ENCODE measurements at regions not wholly inside any gene's neighbourhood (a gene's known extent, or its start where the extent isn't known, plus 50 kb on each side); places are given as distances from the start of the nearest gene placed in this dataset.
A peak's percentile ranks its signal among the peaks of the same experiment; 100 is the strongest.
"Not testable (repeated sequence)": the region's sequence is repeated elsewhere in the genome, so short reads cannot be mapped to it uniquely, and the experiment has no call there.

DNA sequence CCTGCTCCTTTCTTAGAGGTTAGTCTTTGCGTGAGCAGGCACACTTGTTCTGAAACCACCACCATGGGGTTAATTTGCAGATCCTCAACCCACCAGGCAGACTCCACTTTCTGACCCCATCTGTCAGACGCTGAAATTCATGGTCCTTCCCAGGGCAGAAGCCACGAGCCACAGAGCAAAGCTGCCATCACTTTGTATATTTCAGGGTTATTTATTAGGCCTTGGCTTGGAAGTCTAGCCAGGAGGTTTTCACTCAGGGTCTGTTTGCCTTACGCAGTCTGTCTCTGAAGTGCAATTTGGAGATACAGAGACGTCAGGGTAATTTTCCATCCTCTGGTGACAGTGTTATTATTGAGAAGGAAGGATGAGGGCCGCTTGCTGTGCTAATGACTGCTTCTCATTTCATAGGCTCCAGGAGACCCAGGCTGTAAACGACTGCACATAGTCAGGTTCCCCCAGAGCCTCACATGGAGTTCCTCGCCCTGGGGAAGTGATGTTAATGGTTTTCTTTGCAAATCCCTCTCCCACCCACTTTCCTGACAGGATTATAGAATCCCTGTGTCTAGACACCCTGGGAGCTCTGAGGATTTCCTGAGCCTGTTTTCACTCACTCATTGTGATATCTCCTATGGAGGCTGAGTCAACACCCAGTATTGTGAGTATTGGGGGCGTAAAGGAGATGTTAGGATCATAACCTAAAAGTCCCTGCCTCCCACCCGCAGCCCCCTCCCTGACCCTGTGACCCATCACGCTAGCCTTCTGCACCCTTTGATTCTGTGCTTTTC lies 269.0 kb downstream of the ABCC12 start:
- H3K36me3 ChIP-seq (replicated peaks) = no peaks in the 10 kb centered on the region
- no peaks in the 10 kb centered on the region for H3K9me3 ChIP-seq
- peaks cover 39% of the 10 kb centered on the region for H3K4me1 ChIP-seq
- H3K27me3 ChIP-seq (ENCODE audit: low read depth) = no peaks in the 10 kb centered on the region
- H3K4me3 ChIP-seq = no peak overlapping the region
- peak; percentile 27 for DNase-seq (ENCODE audit: low spot score in 2 of 2)
- in situ Hi-C loops (cut with MboI; ENCODE audit: low sequenced_read_pairs) = no loop called here

DNA sequence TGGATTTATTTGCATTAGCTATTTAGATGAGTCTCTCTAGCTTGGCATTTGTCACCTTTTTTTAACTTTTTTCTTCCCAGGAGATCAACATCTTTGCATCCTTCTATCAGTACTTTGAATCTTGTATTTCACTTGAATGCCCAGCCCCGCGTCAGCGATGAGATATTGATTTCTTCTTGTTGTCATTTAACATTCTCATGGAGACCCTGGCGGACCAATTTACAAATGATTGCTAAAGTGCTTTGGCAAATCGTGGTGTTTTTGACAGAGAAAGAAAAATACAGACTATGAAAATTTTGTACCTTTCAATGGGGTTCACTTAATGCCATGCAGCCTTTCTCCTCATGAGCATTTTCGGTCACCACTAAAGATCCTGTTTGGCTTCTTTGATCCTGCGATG lies 269.7 kb downstream of the ABCC12 start:
- H3K4me3 ChIP-seq = no peak overlapping the region
- no peaks in the 10 kb centered on the region for H3K36me3 ChIP-seq (replicated peaks)
- no peaks in the 10 kb centered on the region for H3K9me3 ChIP-seq
- no peak for DNase-seq (ENCODE audit: low spot score in 2 of 2)
- in situ Hi-C loops (cut with MboI; ENCODE audit: low sequenced_read_pairs) = no loop called here
- no peaks in the 10 kb centered on the region for H3K27me3 ChIP-seq (ENCODE audit: low read depth)
- peaks cover 39% of the 10 kb centered on the region for H3K4me1 ChIP-seq

DNA sequence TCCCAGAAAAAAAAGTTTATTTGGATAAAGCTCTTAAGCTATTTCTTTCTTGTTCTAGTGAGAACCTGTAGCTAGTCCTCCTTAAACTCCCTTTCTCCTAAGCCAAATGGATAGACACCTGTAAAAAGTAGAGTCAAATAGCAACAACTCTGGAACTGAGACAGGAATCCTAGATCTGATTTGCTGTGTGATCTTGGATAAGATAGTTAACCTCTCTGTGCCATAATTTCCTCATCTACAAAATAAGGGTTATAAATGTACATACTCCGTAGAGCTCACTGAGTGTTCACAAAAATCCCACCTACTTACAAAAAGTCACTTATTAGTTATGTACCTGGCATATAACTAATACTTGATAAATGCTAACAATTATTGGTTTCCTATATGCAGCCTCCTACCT lies 270.3 kb downstream of the ABCC12 start:
- Histone ChIP-seq H3K9me3 (no peaks in the 10 kb centered on the region), H3K4me3 (no peak overlapping the region), H3K4me1 (peaks cover 39% of the 10 kb centered on the region), H3K27me3 (ENCODE audit: low read depth) (no peaks in the 10 kb centered on the region), H3K36me3 (replicated peaks) (no peaks in the 10 kb centered on the region)
- in situ Hi-C loops (cut with MboI; ENCODE audit: low sequenced_read_pairs) = no loop called here
- DNase-seq (ENCODE audit: low spot score in 2 of 2) = no peak

- no peak overlapping the region for H3K4me3 ChIP-seq
- H3K36me3 ChIP-seq (replicated peaks) = no peaks in the 10 kb centered on the region
- peak; percentile 43 to 63 for DNase-seq (ENCODE audit: low spot score in 2 of 2)
- no peaks in the 10 kb centered on the region for H3K9me3 ChIP-seq
- peaks cover 39% of the 10 kb centered on the region for H3K4me1 ChIP-seq
- no peaks in the 10 kb centered on the region for H3K27me3 ChIP-seq (ENCODE audit: low read depth)
- in situ Hi-C loops (cut with MboI; ENCODE audit: low sequenced_read_pairs) = no loop called here
Measured at GRCh38 chr16:47884116-47884725, 271.6 kb downstream of the ABCC12 start.

DNA sequence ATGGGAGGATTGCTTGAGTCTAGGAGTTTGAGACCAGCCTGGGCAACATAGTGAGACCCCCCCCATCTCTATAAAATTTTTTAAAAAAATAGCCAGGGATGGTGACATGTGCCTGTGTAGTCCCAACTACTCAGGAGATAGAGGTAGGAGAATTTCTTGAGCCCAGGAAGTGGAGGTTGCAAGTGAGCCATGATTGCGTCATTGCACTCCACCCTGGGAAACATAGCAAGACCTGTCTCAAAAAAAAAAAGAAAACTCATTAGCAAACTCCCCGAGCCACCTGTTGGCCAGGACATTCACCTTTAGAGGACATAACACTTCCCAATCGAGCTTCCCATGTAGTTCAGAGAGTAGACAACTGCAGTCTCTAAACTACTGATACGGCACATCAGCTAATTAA lies 274.2 kb downstream of the ABCC12 start:
- H3K4me3 ChIP-seq = no peak overlapping the region
- H3K4me1 ChIP-seq = peaks cover 19% of the 10 kb centered on the region
- H3K27me3 ChIP-seq (ENCODE audit: low read depth) = no peaks in the 10 kb centered on the region
- no peaks in the 10 kb centered on the region for H3K9me3 ChIP-seq
- in situ Hi-C loops (cut with MboI; ENCODE audit: low sequenced_read_pairs) = no loop called here
- no peak for DNase-seq (ENCODE audit: low spot score in 2 of 2)
- H3K36me3 ChIP-seq (replicated peaks) = no peaks in the 10 kb centered on the region

- Histone ChIP-seq H3K27me3 (ENCODE audit: low read depth) (no peaks in the 10 kb centered on the region), H3K4me3 (no peak overlapping the region), H3K4me1 (peaks cover 15% of the 10 kb centered on the region), H3K9me3 (no peaks in the 10 kb centered on the region), H3K36me3 (replicated peaks) (no peaks in the 10 kb centered on the region)
- in situ Hi-C loops (cut with MboI; ENCODE audit: low sequenced_read_pairs) = no loop called here
- DNase-seq (ENCODE audit: low spot score in 2 of 2) = no peak
Measured at GRCh38 chr16:47880653-47881052, 275.1 kb downstream of the ABCC12 start.

GRCh38 chr16:47877166-47877565 lies 278.6 kb downstream of the ABCC12 start:
- no peaks in the 10 kb centered on the region for H3K4me1 ChIP-seq
- no peaks in the 10 kb centered on the region for H3K9me3 ChIP-seq
- no peaks in the 10 kb centered on the region for H3K36me3 ChIP-seq (replicated peaks)
- H3K27me3 ChIP-seq (ENCODE audit: low read depth) = no peaks in the 10 kb centered on the region
- no peak overlapping the region for H3K4me3 ChIP-seq
- DNase-seq (ENCODE audit: low spot score in 2 of 2) = no peak
- in situ Hi-C loops (cut with MboI; ENCODE audit: low sequenced_read_pairs) = no loop called here

DNA sequence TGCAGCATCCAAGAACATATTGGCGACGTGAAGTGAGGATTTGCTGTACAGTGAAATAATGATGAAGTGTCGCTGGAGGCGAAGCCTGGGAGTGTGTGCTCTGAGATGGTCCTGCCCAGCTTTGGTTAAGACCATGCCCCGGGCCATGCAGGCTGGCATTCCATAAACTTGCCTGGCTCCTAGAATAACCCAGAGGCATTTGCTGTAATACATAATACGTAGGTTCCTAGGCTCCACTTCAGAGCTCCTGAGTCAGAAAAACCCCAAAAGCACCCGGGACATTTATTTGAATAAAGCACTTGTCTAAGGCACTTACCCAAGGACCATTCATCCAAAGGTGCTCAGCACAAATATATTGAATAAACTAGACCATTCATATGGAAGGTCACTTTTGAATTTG lies 279.3 kb downstream of the ABCC12 start:
- no peak overlapping the region for H3K4me3 ChIP-seq
- H3K9me3 ChIP-seq = no peaks in the 10 kb centered on the region
- H3K4me1 ChIP-seq = no peaks in the 10 kb centered on the region
- H3K27me3 ChIP-seq (ENCODE audit: low read depth) = no peaks in the 10 kb centered on the region
- in situ Hi-C loops (cut with MboI; ENCODE audit: low sequenced_read_pairs) = no loop called here
- no peak for DNase-seq (ENCODE audit: low spot score in 2 of 2)
- H3K36me3 ChIP-seq (replicated peaks) = no peaks in the 10 kb centered on the region

DNA sequence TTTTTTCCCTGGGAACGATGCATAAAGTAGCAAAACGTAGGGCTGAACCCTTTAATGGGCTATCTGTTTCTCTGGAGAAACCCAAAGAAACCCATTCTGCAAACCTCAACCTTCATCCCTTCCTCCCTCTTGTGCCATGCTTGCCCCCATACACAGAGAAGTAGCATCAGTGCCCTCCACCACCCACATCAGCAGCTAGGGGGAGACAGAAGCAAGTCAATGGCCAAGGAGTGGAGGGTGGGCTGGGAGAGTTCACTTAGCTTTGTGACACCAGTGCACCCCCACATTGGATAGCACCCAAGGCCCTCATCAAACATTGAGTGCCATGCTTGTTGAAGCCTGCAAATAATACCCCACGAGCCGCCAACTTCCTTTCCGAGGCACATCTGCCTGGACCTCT lies 282.4 kb downstream of the ABCC12 start:
- Histone ChIP-seq H3K4me1 (no peaks in the 10 kb centered on the region), H3K9me3 (no peaks in the 10 kb centered on the region), H3K36me3 (replicated peaks) (no peaks in the 10 kb centered on the region), H3K27me3 (ENCODE audit: low read depth) (no peaks in the 10 kb centered on the region), H3K4me3 (no peak overlapping the region)
- in situ Hi-C loops (cut with MboI; ENCODE audit: low sequenced_read_pairs) = no loop called here
- DNase-seq (ENCODE audit: low spot score in 2 of 2) = peak in 1 of 2 experiments; percentile 28

DNA sequence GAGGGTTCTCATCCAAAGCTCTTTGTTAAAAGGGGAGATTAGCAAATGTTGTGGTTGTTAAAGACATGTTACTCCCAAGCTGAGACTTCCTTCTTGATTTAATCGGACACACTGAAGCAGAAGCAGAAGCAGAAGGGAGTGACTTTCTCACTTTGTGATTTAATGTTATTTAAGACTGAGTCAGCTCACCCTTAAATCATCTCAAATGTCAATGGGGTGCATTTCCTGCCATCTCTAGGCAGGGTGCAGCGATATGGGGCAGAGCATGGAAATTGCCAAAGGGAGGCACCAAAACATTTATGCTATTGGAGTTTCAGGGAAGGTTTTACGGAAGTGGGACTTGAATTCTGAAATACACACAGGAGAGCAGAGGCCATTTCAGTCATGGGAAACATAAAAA lies 283.6 kb downstream of the ABCC12 start:
- DNase-seq (ENCODE audit: low spot score in 2 of 2) = no peak
- in situ Hi-C loops (cut with MboI; ENCODE audit: low sequenced_read_pairs) = no loop called here
- no peaks in the 10 kb centered on the region for H3K36me3 ChIP-seq (replicated peaks)
- no peak overlapping the region for H3K4me3 ChIP-seq
- 0 out of 2 replicates have a peak, but pooled peaks cover 4% of the 10 kb centered on the region for H3K9me3 ChIP-seq
- no peaks in the 10 kb centered on the region for H3K4me1 ChIP-seq
- H3K27me3 ChIP-seq (ENCODE audit: low read depth) = no peaks in the 10 kb centered on the region

- Histone ChIP-seq H3K36me3 (replicated peaks) (no peaks in the 10 kb centered on the region), H3K4me1 (peaks cover 28% of the 10 kb centered on the region), H3K9me3 (peaks cover 4% of the 10 kb centered on the region; the same call in 1 of the 2 replicates), H3K4me3 (no peak overlapping the region), H3K27me3 (ENCODE audit: low read depth) (no peaks in the 10 kb centered on the region)
- DNase-seq (ENCODE audit: low spot score in 2 of 2) = no peak
- in situ Hi-C loops (cut with MboI; ENCODE audit: low sequenced_read_pairs) = loop anchor here (10.0 kb wide), 1 partner anchor 722 kb away; the partner anchor contains the start of gene NETO2
Measured at GRCh38 chr16:47866423-47866822, 289.4 kb downstream of the ABCC12 start.

DNA sequence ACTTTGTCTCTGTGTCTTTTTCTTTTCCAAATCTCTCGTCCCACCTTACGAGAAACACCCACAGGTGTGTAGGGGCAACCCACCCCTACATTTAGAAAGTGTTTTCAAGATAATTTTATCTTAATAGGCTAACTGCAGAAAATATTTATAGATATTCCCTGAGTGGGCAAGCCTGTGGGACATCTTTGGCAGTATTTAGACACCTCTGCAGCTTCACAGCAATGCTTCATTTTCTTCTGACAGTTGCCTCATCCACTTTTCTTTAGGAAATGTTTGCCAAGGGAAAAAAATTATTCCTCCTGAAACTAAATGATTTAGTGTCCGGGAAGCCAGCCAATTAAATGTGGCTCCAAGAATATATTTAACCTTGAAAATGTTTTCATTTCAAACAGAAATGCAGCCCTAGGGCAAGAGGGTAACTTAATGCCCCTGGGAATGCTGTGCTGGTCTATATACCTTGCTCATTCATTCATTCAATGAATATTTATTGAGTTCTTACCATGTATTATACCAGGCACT lies 290.4 kb downstream of the ABCC12 start:
- in situ Hi-C loops (cut with MboI; ENCODE audit: low sequenced_read_pairs) = loop anchor here (10.0 kb wide), 1 partner anchor 721 kb away; the partner anchor contains the start of gene NETO2
- Histone ChIP-seq H3K27me3 (ENCODE audit: low read depth) (no peaks in the 10 kb centered on the region), H3K9me3 (peaks cover 4% of the 10 kb centered on the region; the same call in 1 of the 2 replicates), H3K4me1 (peaks cover 28% of the 10 kb centered on the region), H3K36me3 (replicated peaks) (no peaks in the 10 kb centered on the region), H3K4me3 (no peak overlapping the region)
- peak; percentile 21 to 35 for DNase-seq (ENCODE audit: low spot score in 2 of 2)

GRCh38 chr16:47864262-47864661 lies 291.5 kb downstream of the ABCC12 start:
- DNase-seq (ENCODE audit: low spot score in 2 of 2); H3K27me3 ChIP-seq (ENCODE audit: low read depth); H3K9me3 ChIP-seq; H3K36me3 ChIP-seq (replicated peaks); H3K4me3 ChIP-seq: not testable (repeated sequence)
- H3K4me1 ChIP-seq = peaks cover 28% of the 10 kb centered on the region
- in situ Hi-C loops (cut with MboI; ENCODE audit: low sequenced_read_pairs) = loop anchor here (10.0 kb wide), 1 partner anchor 719 kb away; the partner anchor contains the start of gene NETO2

GRCh38 chr16:47861999-47862398 lies 293.8 kb downstream of the ABCC12 start:
- Histone ChIP-seq H3K27me3 (ENCODE audit: low read depth) (no peaks in the 10 kb centered on the region), H3K36me3 (replicated peaks) (no peaks in the 10 kb centered on the region), H3K4me3 (no peak overlapping the region), H3K9me3 (no peaks in the 10 kb centered on the region; the same call in 1 of the 2 replicates), H3K4me1 (peaks cover 28% of the 10 kb centered on the region)
- in situ Hi-C loops (cut with MboI; ENCODE audit: low sequenced_read_pairs) = loop anchor here (10.0 kb wide), 1 partner anchor 717 kb away; the partner anchor contains the start of gene NETO2
- DNase-seq (ENCODE audit: low spot score in 2 of 2) = no peak
